Liver (tissue), 8 donors: ENCODE measurements at regions not wholly inside any gene's neighbourhood (a gene's known extent, or its start where the extent isn't known, plus 50 kb on each side); places are given as distances from the start of the nearest gene placed in this dataset.
"Not testable (repeated sequence)": the region's sequence is repeated elsewhere in the genome, so short reads cannot be mapped to it uniquely, and the experiment has no call there.

ENCODE experiments used
- DNase-seq: peaks from one replicate; pipeline ENCODE4 v3.0.0-alpha.2; 2017; ENCODE audit warnings: low spot score
- H3K27ac ChIP-seq, 2 donors: one replicate each; pipeline ENCODE4 v1.7.0; 2013; ENCODE audit warnings: inconsistent platforms in 2 of 2, low read length in 2 of 2, control low read depth in 1 of 2, low read depth in 1 of 2, mild to moderate bottlenecking in 1 of 2
- H3K27me3 ChIP-seq, 4 donors: one replicate each; pipeline versions ENCODE4 v1.6.1 to v1.7.0; 2013; ENCODE audit warnings: low read length in 3 of 4, inconsistent platforms in 1 of 4, mild to moderate bottlenecking in 1 of 4, moderate library complexity in 1 of 4; ENCODE audit not compliant: control insufficient read depth in 4 of 4, insufficient read depth in 4 of 4
- H3K36me3 ChIP-seq, 4 donors: one replicate each; pipeline versions ENCODE4 v1.6.1 to v1.7.0; 2013; ENCODE audit warnings: low read length in 3 of 4, mild to moderate bottlenecking in 3 of 4, low read depth in 1 of 4, moderate library complexity in 1 of 4; ENCODE audit not compliant: control insufficient read depth in 4 of 4, insufficient read depth in 3 of 4
- H3K4me1 ChIP-seq, 4 donors: one replicate each; pipeline versions ENCODE4 v1.6.1 to v1.7.0; 2013; ENCODE audit warnings: low read length in 3 of 4, mild to moderate bottlenecking in 3 of 4, moderate library complexity in 1 of 4; ENCODE audit not compliant: control insufficient read depth in 4 of 4, insufficient read depth in 4 of 4
- H3K4me3 ChIP-seq, 3 donors: one replicate each; pipeline versions ENCODE4 v1.6.1 to v1.7.0; 2013; ENCODE audit warnings: low read length in 3 of 3, control low read depth in 1 of 3, low read depth in 1 of 3, mild to moderate bottlenecking in 1 of 3
- H3K9ac ChIP-seq, 2 donors: one replicate each; pipeline ENCODE4 v1.7.0; 2013; ENCODE audit warnings: low read length in 2 of 2, mild to moderate bottlenecking in 2 of 2, moderate library complexity in 2 of 2, control low read depth in 1 of 2, low read depth in 1 of 2
- H3K9me3 ChIP-seq, 4 donors: one replicate each; pipeline versions ENCODE4 v1.6.1 to v1.7.0; 2013; ENCODE audit warnings: low read length in 3 of 4; ENCODE audit not compliant: control insufficient read depth in 4 of 4
- EGR1 ChIP-seq, 2 donors: IDR thresholded peaks; 2 replicates each; pipeline ENCODE4 v1.6.1; 2016 to 2018; ENCODE audit warnings: antibody characterized with exemption in 2 of 2, low read depth in 2 of 2
- FOXA1 ChIP-seq: IDR thresholded peaks from 2 replicates; pipeline ENCODE4 v1.6.1; 2016; ENCODE audit warnings: antibody characterized with exemption
- FOXA2 ChIP-seq: IDR thresholded peaks from 2 replicates; pipeline ENCODE4 v1.6.1; 2016; ENCODE audit warnings: antibody characterized with exemption
- GABPA ChIP-seq, 2 donors: IDR thresholded peaks in 1 of 2; conservative IDR thresholded peaks in 1 of 2; 2 replicates each; pipeline ENCODE4 v1.6.1; 2016; ENCODE audit warnings: antibody characterized with exemption in 2 of 2, mild to moderate bottlenecking in 1 of 2, moderate library complexity in 1 of 2
- HNF4A ChIP-seq, 2 donors: conservative IDR thresholded peaks; 2 replicates each; pipeline ENCODE4 v1.6.1; 2016; ENCODE audit warnings: antibody characterized with exemption in 2 of 2, mild to moderate bottlenecking in 2 of 2
- HNF4G ChIP-seq: IDR thresholded peaks from 2 replicates; pipeline ENCODE4 v1.6.1; 2016; ENCODE audit warnings: antibody characterized with exemption
- JUND ChIP-seq, 2 donors: IDR thresholded peaks; 2 replicates each; pipeline ENCODE4 v1.6.1; 2016; ENCODE audit warnings: antibody characterized with exemption in 2 of 2
- NR2F2 ChIP-seq: IDR thresholded peaks from 2 replicates; pipeline ENCODE4 v1.6.1; 2016; ENCODE audit warnings: antibody characterized with exemption
- SP1 ChIP-seq: IDR thresholded peaks from 2 replicates; pipeline ENCODE4 v1.6.1; 2018; ENCODE audit warnings: antibody characterized with exemption, mild to moderate bottlenecking
- WGBS: extraction: QIAGEN DNeasy Blood & Tissue Kit; methylation state at CpG from one replicate; pipeline ENCODE4 v1.1.7; 2013; 5-methylcytosine and 5-hydroxymethylcytosine counted together
- TF ChIP-seq, protein P1 (sequence below): fragments of 150-350 bp; IDR thresholded peaks from 2 replicates; pipeline ENCODE4 v1.5.1; 2017; ENCODE audit warnings: improper control_type of control experiment, low read depth, low read length; ENCODE audit not compliant: missing input control
- TF ChIP-seq, protein P2 (sequence below): IDR thresholded peaks from 2 replicates; pipeline ENCODE4 v1.6.1; 2016; ENCODE audit warnings: antibody characterized with exemption
- TF ChIP-seq, protein P3 (sequence below): IDR thresholded peaks from 2 replicates; pipeline ENCODE4 v1.6.1; 2016; ENCODE audit warnings: antibody characterized with exemption
- donor health status: healthy.
- donor health status: healthy.
- donor health status: healthy.
- donor health status: healthy.
- donor health status: healthy.

DNA sequence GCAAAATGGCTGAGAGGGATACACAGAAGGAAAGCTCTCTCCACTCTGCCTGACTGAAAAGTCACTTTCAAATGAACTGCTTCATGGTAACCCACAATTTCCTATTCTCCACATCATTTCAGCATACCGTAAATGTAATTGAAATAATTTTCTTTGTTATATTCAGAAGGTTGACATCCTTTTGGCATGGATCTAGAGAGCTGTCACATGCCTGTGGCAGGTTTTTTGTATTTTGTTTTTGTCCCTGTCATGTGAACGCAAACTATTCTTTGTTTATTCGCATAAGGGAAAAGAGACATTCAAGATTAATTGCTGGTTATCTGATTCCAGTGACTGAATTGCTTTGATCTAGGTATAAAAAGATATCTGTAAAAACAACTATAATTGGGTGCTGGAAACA lies 1808.1 kb downstream of the NCAM2 start:
- Histone ChIP-seq H3K27me3 (no peaks in the 10 kb centered on the region), H3K9me3 (no peaks in the 10 kb centered on the region), H3K27ac (no peak overlapping the region), H3K4me1 (no peaks in the 10 kb centered on the region), H3K4me3 (no peak overlapping the region), H3K9ac (no peak overlapping the region), H3K36me3 (no peaks in the 10 kb centered on the region)
- TF ChIP-seq, protein P1, sequence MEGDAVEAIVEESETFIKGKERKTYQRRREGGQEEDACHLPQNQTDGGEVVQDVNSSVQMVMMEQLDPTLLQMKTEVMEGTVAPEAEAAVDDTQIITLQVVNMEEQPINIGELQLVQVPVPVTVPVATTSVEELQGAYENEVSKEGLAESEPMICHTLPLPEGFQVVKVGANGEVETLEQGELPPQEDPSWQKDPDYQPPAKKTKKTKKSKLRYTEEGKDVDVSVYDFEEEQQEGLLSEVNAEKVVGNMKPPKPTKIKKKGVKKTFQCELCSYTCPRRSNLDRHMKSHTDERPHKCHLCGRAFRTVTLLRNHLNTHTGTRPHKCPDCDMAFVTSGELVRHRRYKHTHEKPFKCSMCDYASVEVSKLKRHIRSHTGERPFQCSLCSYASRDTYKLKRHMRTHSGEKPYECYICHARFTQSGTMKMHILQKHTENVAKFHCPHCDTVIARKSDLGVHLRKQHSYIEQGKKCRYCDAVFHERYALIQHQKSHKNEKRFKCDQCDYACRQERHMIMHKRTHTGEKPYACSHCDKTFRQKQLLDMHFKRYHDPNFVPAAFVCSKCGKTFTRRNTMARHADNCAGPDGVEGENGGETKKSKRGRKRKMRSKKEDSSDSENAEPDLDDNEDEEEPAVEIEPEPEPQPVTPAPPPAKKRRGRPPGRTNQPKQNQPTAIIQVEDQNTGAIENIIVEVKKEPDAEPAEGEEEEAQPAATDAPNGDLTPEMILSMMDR: no peak
- TF ChIP-seq, protein P2, sequence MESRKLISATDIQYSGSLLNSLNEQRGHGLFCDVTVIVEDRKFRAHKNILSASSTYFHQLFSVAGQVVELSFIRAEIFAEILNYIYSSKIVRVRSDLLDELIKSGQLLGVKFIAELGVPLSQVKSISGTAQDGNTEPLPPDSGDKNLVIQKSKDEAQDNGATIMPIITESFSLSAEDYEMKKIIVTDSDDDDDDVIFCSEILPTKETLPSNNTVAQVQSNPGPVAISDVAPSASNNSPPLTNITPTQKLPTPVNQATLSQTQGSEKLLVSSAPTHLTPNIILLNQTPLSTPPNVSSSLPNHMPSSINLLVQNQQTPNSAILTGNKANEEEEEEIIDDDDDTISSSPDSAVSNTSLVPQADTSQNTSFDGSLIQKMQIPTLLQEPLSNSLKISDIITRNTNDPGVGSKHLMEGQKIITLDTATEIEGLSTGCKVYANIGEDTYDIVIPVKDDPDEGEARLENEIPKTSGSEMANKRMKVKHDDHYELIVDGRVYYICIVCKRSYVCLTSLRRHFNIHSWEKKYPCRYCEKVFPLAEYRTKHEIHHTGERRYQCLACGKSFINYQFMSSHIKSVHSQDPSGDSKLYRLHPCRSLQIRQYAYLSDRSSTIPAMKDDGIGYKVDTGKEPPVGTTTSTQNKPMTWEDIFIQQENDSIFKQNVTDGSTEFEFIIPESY: no peak
- TF ChIP-seq FOXA1 (no peak), HNF4A (conservative IDR thresholded peaks at IDR 0.05) (no peak), HNF4G (no peak), EGR1 (IDR thresholded peaks at IDR 0.05; ENCODE audit: low read depth in 2 of 2) (no peak), JUND (IDR thresholded peaks at IDR 0.05) (no peak), NR2F2 (no peak), SP1 (no peak), GABPA (IDR thresholded peaks at IDR 0.05 in 1 of 2, conservative IDR thresholded peaks at IDR 0.05 in 1 of 2) (no peak), FOXA2 (no peak)
- TF ChIP-seq, protein P3, sequence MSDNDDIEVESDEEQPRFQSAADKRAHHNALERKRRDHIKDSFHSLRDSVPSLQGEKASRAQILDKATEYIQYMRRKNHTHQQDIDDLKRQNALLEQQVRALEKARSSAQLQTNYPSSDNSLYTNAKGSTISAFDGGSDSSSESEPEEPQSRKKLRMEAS: no peak
- no peak for DNase-seq
- WGBS: 86% methylated on average over 3 of the region's 3 CpGs

DNA sequence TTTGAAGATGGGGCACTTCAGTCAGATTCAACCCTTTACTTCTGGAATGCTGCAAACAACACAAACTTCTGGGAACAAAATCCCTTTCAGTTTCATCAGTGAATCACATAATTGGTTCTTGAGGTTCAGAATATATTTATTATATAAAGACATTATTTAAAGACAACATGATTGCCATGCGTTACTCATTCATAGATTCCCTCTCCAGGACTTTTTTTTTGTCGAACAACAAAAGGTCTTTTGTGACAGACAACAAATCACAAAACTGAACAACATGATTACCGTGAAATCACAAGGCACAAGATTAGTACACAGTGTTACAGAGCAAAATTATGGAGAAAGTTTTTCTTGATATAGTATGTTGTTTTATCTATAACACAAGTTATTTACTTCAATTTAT lies 1815.0 kb downstream of the NCAM2 start:
- Histone ChIP-seq H3K27me3 (no peaks in the 10 kb centered on the region), H3K4me1 (no peaks in the 10 kb centered on the region), H3K9me3 (peaks cover 0 to 6% (median 0%) of the 10 kb centered on the region in 4 donors), H3K27ac (no peak overlapping the region), H3K4me3 (no peak overlapping the region), H3K36me3 (no peaks in the 10 kb centered on the region), H3K9ac (no peak overlapping the region)
- DNase-seq: no peak
- TF ChIP-seq EGR1 (IDR thresholded peaks at IDR 0.05; ENCODE audit: low read depth in 2 of 2) (no peak), HNF4G (no peak)
- TF ChIP-seq, protein P1: no peak
- TF ChIP-seq, protein P3: no peak
- TF ChIP-seq, protein P2: no peak
- 70% methylated on average over 3 of the region's 3 CpGs for WGBS

DNA sequence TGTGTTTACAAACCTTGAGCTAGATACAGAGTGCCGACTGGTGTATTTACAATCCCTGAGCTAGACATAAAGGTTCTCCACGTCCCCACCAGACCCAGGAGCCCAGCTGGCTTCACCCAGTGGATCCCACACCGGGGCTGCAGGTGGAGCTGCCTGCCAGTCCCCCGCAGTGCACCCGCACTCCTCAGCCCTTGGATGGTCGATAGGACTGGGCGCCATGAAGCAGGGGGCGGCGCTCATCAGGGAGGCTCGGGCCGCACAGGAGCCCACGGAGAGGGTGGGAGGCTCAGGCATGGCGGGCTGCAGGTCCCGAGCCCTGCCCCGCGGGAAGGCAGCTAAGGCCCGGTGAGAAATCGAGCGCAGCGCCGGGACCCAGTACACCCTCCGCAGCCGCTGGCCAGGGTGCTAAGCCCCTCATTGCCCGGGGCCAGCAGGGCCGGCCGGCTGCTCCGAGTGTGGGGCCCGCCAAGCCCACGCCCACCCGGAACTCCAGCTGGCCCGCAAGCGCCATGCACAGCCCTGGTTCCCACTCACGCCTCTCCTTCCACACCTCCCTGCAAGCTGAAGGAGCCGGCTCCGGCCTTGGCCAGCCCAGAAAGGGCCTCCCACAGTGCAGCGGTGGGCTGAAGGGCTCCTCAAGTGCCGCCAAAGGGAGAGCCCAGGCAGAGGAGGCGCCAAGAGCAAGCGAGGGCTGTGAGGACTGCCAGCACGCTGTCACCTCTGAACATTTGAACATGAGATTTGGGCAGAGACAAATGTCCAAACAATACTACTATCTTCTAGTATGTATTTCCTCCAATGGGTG lies 1820.7 kb downstream of the NCAM2 start:
- not testable (repeated sequence) for H3K4me3 ChIP-seq, H3K9ac ChIP-seq, H3K4me1 ChIP-seq, H3K36me3 ChIP-seq, H3K27me3 ChIP-seq, H3K27ac ChIP-seq, H3K9me3 ChIP-seq, DNase-seq
- WGBS: 92% methylated on average over 39 of the region's 40 CpGs
